Tibial nerve (tissue), 4 donors: ENCODE measurements at regions not wholly inside any gene's neighbourhood (a gene's known extent, or its start where the extent isn't known, plus 50 kb on each side); places are given as distances from the start of the nearest gene placed in this dataset.

Source experiments
- EP300 ChIP-seq, 2 donors: sonication (generic); formaldehyde crosslinking; IDR thresholded peaks; one replicate each; pipeline ENCODE4 v1.6.1; 2017; ENCODE audit warnings: antibody characterized with exemption in 2 of 2, mild to moderate bottlenecking in 1 of 2
- TF ChIP-seq, protein P1 (sequence below), 5 experiments: fragments of 200-600 bp in 3 of 5; fragments of 450-650 bp in 2 of 5; sonication (generic) in 3 of 5; IDR thresholded peaks; one replicate each; pipeline ENCODE4 v1.5.1; 2016 to 2019; ENCODE audit warnings: antibody characterized with exemption in 5 of 5, mild to moderate bottlenecking in 3 of 5, moderate library complexity in 2 of 5

GRCh38 chr6:74369556-74369993 lies 673.6 kb downstream of the CD109 start:
- TF ChIP-seq, protein P1, sequence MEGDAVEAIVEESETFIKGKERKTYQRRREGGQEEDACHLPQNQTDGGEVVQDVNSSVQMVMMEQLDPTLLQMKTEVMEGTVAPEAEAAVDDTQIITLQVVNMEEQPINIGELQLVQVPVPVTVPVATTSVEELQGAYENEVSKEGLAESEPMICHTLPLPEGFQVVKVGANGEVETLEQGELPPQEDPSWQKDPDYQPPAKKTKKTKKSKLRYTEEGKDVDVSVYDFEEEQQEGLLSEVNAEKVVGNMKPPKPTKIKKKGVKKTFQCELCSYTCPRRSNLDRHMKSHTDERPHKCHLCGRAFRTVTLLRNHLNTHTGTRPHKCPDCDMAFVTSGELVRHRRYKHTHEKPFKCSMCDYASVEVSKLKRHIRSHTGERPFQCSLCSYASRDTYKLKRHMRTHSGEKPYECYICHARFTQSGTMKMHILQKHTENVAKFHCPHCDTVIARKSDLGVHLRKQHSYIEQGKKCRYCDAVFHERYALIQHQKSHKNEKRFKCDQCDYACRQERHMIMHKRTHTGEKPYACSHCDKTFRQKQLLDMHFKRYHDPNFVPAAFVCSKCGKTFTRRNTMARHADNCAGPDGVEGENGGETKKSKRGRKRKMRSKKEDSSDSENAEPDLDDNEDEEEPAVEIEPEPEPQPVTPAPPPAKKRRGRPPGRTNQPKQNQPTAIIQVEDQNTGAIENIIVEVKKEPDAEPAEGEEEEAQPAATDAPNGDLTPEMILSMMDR (IDR thresholded peaks at IDR 0.05): no peak
- no peak for TF ChIP-seq EP300 (IDR thresholded peaks at IDR 0.05)
